WTC11 (cell line): ENCODE measurements at regions not wholly inside any gene's neighbourhood (a gene's known extent, or its start where the extent isn't known, plus 50 kb on each side); places are given as distances from the start of the nearest gene placed in this dataset.

Experiments
- ATF2 ChIP-seq: sonication (generic); formaldehyde crosslinking; IDR thresholded peaks from 2 replicates; pipeline ENCODE4 v1.8.1; 2022; ENCODE audit warnings: low read depth, missing genetic modification reagents, borderline replicate concordance
- ATF3 ChIP-seq: sonication (generic); formaldehyde crosslinking; conservative IDR thresholded peaks from 2 replicates; pipeline ENCODE4 v1.8.1; 2022; ENCODE audit warnings: mild to moderate bottlenecking, missing genetic modification reagents
- CTCF ChIP-seq: fragments of 200-600 bp; IDR thresholded peaks from 2 replicates; pipeline ENCODE4 v1.8.0; 2022; ENCODE audit warnings: antibody characterized with exemption
- ELF4 ChIP-seq: sonication (generic); formaldehyde crosslinking; IDR thresholded peaks from 2 replicates; pipeline ENCODE4 v1.8.1; 2022; ENCODE audit warnings: low read depth, mild to moderate bottlenecking, moderate library complexity, missing genetic modification reagents
- NR2C2 ChIP-seq: sonication (generic); formaldehyde crosslinking; IDR thresholded peaks from 2 replicates; pipeline ENCODE4 v1.8.0; 2022; ENCODE audit warnings: mild to moderate bottlenecking, missing genetic modification reagents
- NR3C1 ChIP-seq: sonication (generic); formaldehyde crosslinking; conservative IDR thresholded peaks from 2 replicates; pipeline ENCODE4 v1.8.1; 2023; ENCODE audit warnings: low read depth, mild to moderate bottlenecking, missing genetic modification reagents
- SMAD3 ChIP-seq: sonication (generic); formaldehyde crosslinking; IDR thresholded peaks from 2 replicates; pipeline ENCODE4 v1.8.0; 2022; ENCODE audit warnings: missing genetic modification reagents, mild to moderate bottlenecking, borderline replicate concordance
- SOX15 ChIP-seq: fragments of 250-450 bp; sonication (Bioruptor Pico); IDR thresholded peaks from 2 replicates; pipeline ENCODE4 v1.9.0; 2021; ENCODE audit warnings: mild to moderate bottlenecking
- SP1 ChIP-seq: sonication (generic); formaldehyde crosslinking; conservative IDR thresholded peaks from 2 replicates; pipeline ENCODE4 v1.8.1; 2022; ENCODE audit warnings: missing genetic modification reagents
- TCF7 ChIP-seq: sonication (generic); formaldehyde crosslinking; IDR thresholded peaks from 2 replicates; pipeline ENCODE4 v1.8.0; 2022; ENCODE audit warnings: mild to moderate bottlenecking, low read depth, missing genetic modification reagents, moderate library complexity
- TEAD4 ChIP-seq: sonication (generic); formaldehyde crosslinking; IDR thresholded peaks from 2 replicates; pipeline ENCODE4 v1.8.0; 2022; ENCODE audit warnings: mild to moderate bottlenecking, missing genetic modification reagents
- ZNF121 ChIP-seq: sonication (generic); formaldehyde crosslinking; IDR thresholded peaks from 2 replicates; pipeline ENCODE4 v1.8.0; 2023; ENCODE audit warnings: missing genetic modification reagents
- TF ChIP-seq, protein P1 (sequence below): sonication (generic); formaldehyde crosslinking; IDR thresholded peaks from 2 replicates; pipeline ENCODE4 v1.8.0; 2022; ENCODE audit warnings: mild to moderate bottlenecking, missing genetic modification reagents

DNA sequence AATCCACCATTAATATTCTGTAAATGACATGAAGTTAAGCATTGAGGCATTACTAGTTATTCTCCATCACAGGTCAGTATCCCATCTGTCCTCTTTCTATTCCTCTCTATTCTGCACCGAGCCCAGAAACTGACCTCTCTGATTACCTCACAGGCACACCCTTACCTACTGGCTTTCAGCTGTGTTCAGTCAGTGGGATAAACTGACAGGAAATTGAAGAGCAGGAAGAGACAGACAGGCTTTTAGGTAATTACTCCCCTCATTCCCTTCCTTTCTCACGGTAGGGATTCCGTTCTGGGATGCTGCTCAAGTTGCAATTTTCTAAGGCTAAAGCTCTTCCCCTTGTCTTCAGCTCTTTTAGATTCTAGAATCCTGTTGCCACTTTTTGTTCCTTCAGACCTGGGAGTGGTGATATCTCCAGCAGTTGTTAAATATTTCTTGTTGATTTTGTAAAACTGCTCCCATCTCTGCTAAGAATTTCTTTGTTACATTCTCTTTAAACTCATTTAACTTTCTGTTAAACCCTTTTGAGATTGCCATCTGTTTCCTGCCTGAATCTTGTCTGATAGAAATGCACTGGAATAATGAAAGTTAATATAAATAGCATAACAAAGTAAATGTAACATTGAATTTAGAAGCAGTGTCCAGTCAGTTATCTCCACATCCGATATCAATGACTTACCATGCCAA lies 1063.4 kb downstream of the PLA2G4A start:
- TF ChIP-seq CTCF (no peak), TCF7 (CRISPR knock-in tag) (no peak), ELF4 (CRISPR knock-in tag) (no peak), NR2C2 (CRISPR knock-in tag) (no peak), ZNF121 (no peak), SOX15 (no peak), SP1 (CRISPR knock-in tag) (no peak), ATF3 (CRISPR knock-in tag) (no peak), TEAD4 (CRISPR knock-in tag) (no peak), ATF2 (no peak), NR3C1 (CRISPR knock-in tag) (no peak), SMAD3 (CRISPR knock-in tag) (no peak)
- TF ChIP-seq, protein P1, sequence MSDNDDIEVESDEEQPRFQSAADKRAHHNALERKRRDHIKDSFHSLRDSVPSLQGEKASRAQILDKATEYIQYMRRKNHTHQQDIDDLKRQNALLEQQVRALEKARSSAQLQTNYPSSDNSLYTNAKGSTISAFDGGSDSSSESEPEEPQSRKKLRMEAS: no peak
